Heart left ventricle (tissue), 13 donors: ENCODE measurements at regions not wholly inside any gene's neighbourhood (a gene's known extent, or its start where the extent isn't known, plus 50 kb on each side); places are given as distances from the start of the nearest gene placed in this dataset.

Experiments
- POLR2A ChIP-seq, 2 donors: fragments of 450-650 bp; IDR thresholded peaks; one replicate each; pipeline ENCODE4 v1.6.1; 2017; ENCODE audit warnings: antibody characterized with exemption in 2 of 2, mild to moderate bottlenecking in 2 of 2, moderate library complexity in 2 of 2
- TF ChIP-seq, protein P1 (sequence below), 12 donors: fragments of 200-600 bp; sonication (generic) in 4 of 12; IDR thresholded peaks; one replicate each; pipeline versions ENCODE4 v1.5.0 to v1.8.0; 2018 to 2022; ENCODE audit warnings: antibody characterized with exemption in 12 of 12, mild to moderate bottlenecking in 5 of 12
- donor health status: ischemic (EF 13 %, LVEDD 7.1; RV severe dilation, severe dysfunction).
- donor health status: DM: no; HTN: yes; CAD: no.
- donor health status: DM: no; HTN: no; CAD: no.
- donor health status: ischemic (EF 25% LVEDD 6.9; RV normal size, moderate dysfunction).
- donor health status: ischemic (EF 25% LVEDD 5.7; RV mildly dilated, moderate dysfunction).
- donor health status: ischemic (EF 35%, LVEDD 5.7; RV mildly dilated, moderate dysfunction).
- donor health status: nonischemic (EF 11% LVEDD 7.7; RV severe dilation, severe dysfunction).
- donor health status: DM: yes; HTN: yes; CAD: no.
- donor health status: PGD.
- donor health status: ischemic (EF 29% LVEDD 5.4; RV normal size, mild dysfunction).
- donor health status: nonischemic (EF 23%, LVEDD 6.1; RV moderate dilation, normal function).

DNA sequence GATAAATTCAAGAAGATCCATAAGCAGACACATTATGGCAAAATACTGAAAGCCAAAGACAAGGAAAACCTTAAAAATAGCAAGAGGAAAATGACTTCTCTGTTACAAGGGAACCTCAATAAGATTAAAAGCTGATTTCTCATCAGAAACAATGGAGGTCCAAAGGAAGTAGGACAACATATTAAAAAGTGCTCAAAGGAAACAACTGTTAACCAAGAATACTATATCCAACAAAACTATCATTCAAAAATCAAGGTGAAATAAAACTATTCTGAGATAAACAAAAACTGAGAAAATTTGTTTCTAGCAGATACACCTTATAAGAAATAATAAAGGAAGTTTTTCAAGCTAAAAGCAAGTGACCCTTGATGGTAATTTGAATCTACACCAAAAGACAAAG lies 314.7 kb upstream of the ROPN1 start:
- TF ChIP-seq, protein P1, sequence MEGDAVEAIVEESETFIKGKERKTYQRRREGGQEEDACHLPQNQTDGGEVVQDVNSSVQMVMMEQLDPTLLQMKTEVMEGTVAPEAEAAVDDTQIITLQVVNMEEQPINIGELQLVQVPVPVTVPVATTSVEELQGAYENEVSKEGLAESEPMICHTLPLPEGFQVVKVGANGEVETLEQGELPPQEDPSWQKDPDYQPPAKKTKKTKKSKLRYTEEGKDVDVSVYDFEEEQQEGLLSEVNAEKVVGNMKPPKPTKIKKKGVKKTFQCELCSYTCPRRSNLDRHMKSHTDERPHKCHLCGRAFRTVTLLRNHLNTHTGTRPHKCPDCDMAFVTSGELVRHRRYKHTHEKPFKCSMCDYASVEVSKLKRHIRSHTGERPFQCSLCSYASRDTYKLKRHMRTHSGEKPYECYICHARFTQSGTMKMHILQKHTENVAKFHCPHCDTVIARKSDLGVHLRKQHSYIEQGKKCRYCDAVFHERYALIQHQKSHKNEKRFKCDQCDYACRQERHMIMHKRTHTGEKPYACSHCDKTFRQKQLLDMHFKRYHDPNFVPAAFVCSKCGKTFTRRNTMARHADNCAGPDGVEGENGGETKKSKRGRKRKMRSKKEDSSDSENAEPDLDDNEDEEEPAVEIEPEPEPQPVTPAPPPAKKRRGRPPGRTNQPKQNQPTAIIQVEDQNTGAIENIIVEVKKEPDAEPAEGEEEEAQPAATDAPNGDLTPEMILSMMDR (IDR thresholded peaks at IDR 0.05): no peak
- no peak for TF ChIP-seq POLR2A (IDR thresholded peaks at IDR 0.05)
